ENCODE measurements at regions not wholly inside any gene's neighbourhood (a gene's known extent, or its start where the extent isn't known, plus 50 kb on each side); places are given as distances from the start of the nearest gene placed in this dataset.

- DNase-seq: no peak
Measured at GRCh38 chr1:219000631-219001030, 173.0 kb upstream of the LYPLAL1 start.

GRCh38 chr1:219010720-219011119 lies 163.0 kb upstream of the LYPLAL1 start:
- DNase-seq: no peak

GRCh38 chr1:219020386-219020785 lies 153.3 kb upstream of the LYPLAL1 start:
- DNase-seq: no peak

- DNase-seq: no peak
Measured at GRCh38 chr1:219020846-219021245, 152.8 kb upstream of the LYPLAL1 start.

GRCh38 chr1:219027146-219027673 lies 146.5 kb upstream of the LYPLAL1 start:
- DNase-seq: no peak

- no peak for DNase-seq
Measured at GRCh38 chr1:219031809-219032208, 141.9 kb upstream of the LYPLAL1 start.

GRCh38 chr1:219038398-219038797 lies 135.3 kb upstream of the LYPLAL1 start:
- DNase-seq: no peak

GRCh38 chr1:219039017-219039681 lies 134.5 kb upstream of the LYPLAL1 start:
- DNase-seq: no peak

- no peak for DNase-seq
Measured at GRCh38 chr1:219039682-219040154, 134.0 kb upstream of the LYPLAL1 start.

GRCh38 chr1:219040291-219040690 lies 133.4 kb upstream of the LYPLAL1 start:
- no peak for DNase-seq

- no peak for DNase-seq
Measured at GRCh38 chr1:219041141-219041540, 132.5 kb upstream of the LYPLAL1 start.

GRCh38 chr1:219041818-219042217 lies 131.9 kb upstream of the LYPLAL1 start:
- DNase-seq: no peak

- no peak for DNase-seq
Measured at GRCh38 chr1:219042769-219043168, 130.9 kb upstream of the LYPLAL1 start.

- DNase-seq: no peak
Measured at GRCh38 chr1:219045246-219045645, 128.4 kb upstream of the LYPLAL1 start.

GRCh38 chr1:219049501-219049900 lies 124.2 kb upstream of the LYPLAL1 start:
- no peak for DNase-seq

GRCh38 chr1:219050086-219050821 lies 123.4 kb upstream of the LYPLAL1 start:
- DNase-seq: no peak

GRCh38 chr1:219050822-219051125 lies 122.9 kb upstream of the LYPLAL1 start:
- no peak for DNase-seq

- DNase-seq: no peak
Measured at GRCh38 chr1:219051547-219051946, 122.1 kb upstream of the LYPLAL1 start.

GRCh38 chr1:219058891-219059820 lies 114.5 kb upstream of the LYPLAL1 start:
- DNase-seq: no peak

- DNase-seq: no peak
Measured at GRCh38 chr1:219060798-219061197, 112.9 kb upstream of the LYPLAL1 start.

GRCh38 chr1:219062161-219062560 lies 111.5 kb upstream of the LYPLAL1 start:
- no peak for DNase-seq

GRCh38 chr1:219066098-219066497 lies 107.6 kb upstream of the LYPLAL1 start:
- no peak for DNase-seq

Data from T-helper 1 cell (primary cell).